ENCODE measurements at regions not wholly inside any gene's neighbourhood (a gene's known extent, or its start where the extent isn't known, plus 50 kb on each side); places are given as distances from the start of the nearest gene placed in this dataset.

DNA sequence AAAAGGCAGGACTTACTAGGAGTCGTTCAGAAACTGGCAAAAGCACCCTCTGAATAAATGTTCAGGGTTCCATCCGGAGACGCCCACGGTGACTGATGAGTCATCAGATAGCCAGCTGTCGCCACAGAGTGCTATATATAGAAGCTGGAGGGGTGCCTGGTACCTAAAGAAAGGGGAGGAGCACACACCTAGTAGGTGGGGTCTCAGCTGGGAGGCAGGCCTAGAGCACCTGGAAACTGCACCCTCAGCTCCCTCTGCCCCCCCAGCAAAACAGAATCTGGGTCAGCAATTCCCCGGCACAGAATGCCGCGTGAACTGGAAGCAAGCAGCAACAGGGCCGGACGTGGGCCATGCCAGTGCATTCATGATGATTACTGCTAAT, 242.0 kb downstream of the BCOR start:
- no peak for DNase-seq (ENCODE audit: extremely low read depth, low read depth)
- TF ChIP-seq, protein P1, sequence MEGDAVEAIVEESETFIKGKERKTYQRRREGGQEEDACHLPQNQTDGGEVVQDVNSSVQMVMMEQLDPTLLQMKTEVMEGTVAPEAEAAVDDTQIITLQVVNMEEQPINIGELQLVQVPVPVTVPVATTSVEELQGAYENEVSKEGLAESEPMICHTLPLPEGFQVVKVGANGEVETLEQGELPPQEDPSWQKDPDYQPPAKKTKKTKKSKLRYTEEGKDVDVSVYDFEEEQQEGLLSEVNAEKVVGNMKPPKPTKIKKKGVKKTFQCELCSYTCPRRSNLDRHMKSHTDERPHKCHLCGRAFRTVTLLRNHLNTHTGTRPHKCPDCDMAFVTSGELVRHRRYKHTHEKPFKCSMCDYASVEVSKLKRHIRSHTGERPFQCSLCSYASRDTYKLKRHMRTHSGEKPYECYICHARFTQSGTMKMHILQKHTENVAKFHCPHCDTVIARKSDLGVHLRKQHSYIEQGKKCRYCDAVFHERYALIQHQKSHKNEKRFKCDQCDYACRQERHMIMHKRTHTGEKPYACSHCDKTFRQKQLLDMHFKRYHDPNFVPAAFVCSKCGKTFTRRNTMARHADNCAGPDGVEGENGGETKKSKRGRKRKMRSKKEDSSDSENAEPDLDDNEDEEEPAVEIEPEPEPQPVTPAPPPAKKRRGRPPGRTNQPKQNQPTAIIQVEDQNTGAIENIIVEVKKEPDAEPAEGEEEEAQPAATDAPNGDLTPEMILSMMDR (IDR thresholded peaks at IDR 0.05; ENCODE audit: low read depth, low read length) = no peak

DNA sequence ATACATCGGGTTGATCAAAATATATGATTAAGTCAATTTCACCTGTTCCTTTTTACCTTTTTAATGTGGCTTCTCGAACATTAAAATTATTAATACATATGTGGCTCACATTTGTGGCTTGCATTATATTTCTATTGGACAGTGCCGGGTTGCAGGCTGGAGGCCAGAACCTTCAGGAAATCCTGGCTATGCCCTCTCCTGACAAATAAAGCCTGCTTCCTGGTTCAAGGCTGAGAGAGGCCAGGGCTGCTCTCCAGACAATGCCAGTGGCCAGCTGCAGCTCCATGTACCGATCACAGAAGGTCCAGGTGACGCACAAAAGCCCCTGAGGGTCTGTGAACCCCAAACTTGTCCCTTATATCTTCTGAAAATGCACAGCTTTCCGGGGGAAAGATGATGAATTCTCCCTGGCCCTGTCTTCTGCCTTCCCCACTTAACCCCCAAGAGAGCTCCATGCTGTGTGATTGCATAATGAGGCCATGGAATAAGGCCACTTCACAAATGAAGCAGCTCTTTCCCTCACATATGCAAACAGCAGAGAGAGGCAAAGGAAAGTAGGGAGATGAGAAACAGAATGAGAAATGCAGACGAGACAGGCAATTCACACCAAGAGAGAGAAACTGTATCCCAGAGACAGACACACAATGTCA, 241.2 kb downstream of the BCOR start:
- no peak for DNase-seq (ENCODE audit: extremely low read depth, low read depth)
- TF ChIP-seq, protein P1 (IDR thresholded peaks at IDR 0.05; ENCODE audit: low read depth, low read length) = no peak

DNA sequence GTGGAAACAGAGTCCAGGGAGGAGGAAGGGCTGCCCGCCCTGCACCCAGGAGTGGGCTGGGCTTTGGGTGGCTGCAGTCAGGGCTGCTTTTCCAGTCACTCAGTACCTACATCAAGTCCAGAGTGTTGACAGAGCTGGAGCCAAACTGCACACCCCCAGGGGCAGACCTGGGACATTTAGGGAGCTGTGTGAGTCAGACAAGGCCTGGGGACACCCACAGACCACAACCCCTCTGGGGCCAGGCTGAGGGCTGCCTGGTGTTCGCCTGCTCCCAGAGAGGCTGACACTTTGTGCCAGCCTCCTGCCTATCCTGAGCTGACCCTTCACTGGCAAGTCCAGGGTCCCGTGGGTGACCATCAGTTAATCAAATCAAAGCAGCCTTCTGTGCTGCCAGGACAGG, 240.0 kb downstream of the BCOR start:
- DNase-seq (ENCODE audit: extremely low read depth, low read depth) = no peak
- TF ChIP-seq, protein P1 (IDR thresholded peaks at IDR 0.05; ENCODE audit: low read depth, low read length) = no peak

DNA sequence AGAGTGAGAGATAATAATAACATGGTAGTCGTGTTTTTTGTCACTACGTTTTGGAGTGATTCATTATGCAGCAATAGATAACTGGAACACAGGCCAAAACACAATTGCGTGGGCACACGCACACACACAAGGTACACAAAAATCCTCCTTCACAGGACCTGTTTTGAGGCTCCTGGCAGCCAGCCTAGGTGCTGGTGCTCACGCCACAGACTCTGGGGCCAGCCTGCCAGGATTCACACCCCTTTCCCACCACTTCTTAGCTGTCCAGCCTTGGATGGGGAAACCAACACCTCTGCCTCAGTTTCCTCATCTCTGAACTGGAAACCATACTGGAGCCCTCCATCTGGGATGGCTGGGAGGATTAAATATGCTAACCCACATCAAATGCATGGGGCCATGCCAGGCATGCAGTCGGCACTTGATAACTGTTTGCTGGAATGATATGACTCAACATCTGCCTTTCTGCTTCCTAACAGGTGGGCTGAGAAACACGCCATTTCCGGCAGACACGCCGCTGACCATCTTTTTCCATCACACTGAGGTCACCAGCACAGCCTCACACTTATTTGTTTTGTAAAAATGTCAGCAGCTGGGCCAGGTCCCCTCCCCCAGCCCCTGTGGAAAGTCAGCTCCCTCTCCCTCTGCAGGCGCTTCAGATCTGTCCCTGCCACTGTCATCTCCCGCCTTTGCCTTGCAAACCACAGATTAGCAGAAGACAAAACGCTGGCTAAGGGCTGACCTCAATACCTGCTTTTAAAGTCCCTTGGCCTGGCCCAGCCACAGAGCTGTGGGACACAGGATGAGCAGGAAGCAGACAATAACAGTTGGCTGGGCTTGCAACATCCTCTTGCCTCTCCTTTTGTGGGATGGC, 237.5 kb downstream of the BCOR start:
- DNase-seq (ENCODE audit: extremely low read depth, low read depth) = no peak

DNA sequence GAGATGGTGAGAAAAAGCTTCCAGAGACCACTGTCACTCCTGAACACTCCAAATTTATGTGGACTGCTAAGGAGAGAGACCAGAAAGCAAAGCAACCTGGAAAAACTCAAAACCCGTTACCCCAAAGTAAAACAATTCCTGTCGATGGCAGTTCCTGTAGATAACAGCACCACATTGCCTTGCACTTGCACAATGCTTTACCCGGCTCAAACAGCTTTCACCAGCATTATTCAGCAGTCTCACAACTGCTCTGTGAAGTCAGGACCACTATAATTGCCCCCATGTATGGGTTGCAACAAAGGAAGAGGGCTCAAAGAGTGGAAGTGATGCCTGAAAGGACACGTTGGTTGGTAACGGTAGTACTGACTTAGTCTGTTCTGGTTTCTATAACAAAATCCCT, 234.8 kb downstream of the BCOR start:
- TF ChIP-seq, protein P1 (IDR thresholded peaks at IDR 0.05; ENCODE audit: low read depth, low read length) = no peak

More for the DNA sequence above, 237.5 kb downstream of the BCOR start:
- TF ChIP-seq, protein P1 (IDR thresholded peaks at IDR 0.05; ENCODE audit: low read depth, low read length) = no peak

DNA sequence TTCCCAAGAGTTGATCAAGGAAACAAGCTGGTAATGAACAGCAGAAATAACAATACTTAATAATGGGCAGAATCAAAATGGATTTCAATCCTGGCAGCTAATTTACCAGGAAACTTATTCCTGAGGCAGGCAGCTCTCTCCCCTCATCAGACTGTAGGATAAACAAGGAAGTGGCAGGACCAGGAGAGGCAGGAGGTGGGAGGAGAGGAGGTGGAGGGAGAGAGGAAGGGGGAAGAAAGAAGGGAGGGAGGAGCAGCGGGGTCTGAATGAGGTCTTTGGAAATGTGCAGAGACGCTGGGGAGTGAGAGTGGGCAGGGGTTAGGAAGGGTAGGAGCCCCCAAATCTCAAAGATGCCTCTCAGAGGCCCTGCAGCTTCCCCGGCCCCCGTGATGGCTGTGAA, 231.5 kb downstream of the BCOR start:
- no peak for DNase-seq (ENCODE audit: extremely low read depth, low read depth)
- TF ChIP-seq, protein P1 (IDR thresholded peaks at IDR 0.05; ENCODE audit: low read depth, low read length) = no peak

More for the DNA sequence above, 234.8 kb downstream of the BCOR start:
- DNase-seq (ENCODE audit: extremely low read depth, low read depth) = no peak

Measured in AG09319 (cell line).